Right lobe of liver (tissue), 4 donors: ENCODE measurements at regions not wholly inside any gene's neighbourhood (a gene's known extent, or its start where the extent isn't known, plus 50 kb on each side); places are given as distances from the start of the nearest gene placed in this dataset.

Experiments
- POLR2A ChIP-seq: fragments of 450-650 bp; IDR thresholded peaks from one replicate; pipeline ENCODE4 v1.6.1; 2017; ENCODE audit warnings: antibody characterized with exemption, mild to moderate bottlenecking
- TF ChIP-seq, protein P1 (sequence below), 4 donors: fragments of 200-600 bp in 3 of 4; fragments of 450-650 bp in 1 of 4; IDR thresholded peaks; one replicate each; pipeline versions ENCODE4 v1.5.1 to v1.8.0; 2016 to 2022; ENCODE audit warnings: antibody characterized with exemption in 4 of 4, mild to moderate bottlenecking in 2 of 4
- donor health status: DM: no; HTN: no; CAD: no.
- donor health status: DM: no; HTN: no; CAD: no.
- donor health status: DM: no; HTN: yes; CAD: no.

DNA sequence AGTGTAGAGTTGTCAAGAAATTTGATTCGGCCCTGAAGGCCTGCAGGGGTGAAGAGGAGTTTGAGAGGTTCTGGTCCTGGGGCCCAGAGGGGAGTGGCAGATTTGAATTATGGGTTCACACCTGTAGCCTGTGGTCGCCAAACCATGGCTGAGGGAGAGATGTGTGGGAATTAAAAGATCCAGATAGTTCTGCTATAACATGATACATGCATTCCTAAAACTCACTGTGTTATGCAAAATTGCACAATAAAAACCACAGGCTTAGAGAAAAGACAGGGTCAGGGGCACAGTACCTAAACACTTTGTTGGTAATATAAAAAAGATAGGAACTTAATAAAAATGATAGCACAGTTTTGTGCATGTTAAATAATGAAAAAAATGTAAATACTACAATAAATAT lies 106.2 kb downstream of the TMEM30B start:
- TF ChIP-seq, protein P1, sequence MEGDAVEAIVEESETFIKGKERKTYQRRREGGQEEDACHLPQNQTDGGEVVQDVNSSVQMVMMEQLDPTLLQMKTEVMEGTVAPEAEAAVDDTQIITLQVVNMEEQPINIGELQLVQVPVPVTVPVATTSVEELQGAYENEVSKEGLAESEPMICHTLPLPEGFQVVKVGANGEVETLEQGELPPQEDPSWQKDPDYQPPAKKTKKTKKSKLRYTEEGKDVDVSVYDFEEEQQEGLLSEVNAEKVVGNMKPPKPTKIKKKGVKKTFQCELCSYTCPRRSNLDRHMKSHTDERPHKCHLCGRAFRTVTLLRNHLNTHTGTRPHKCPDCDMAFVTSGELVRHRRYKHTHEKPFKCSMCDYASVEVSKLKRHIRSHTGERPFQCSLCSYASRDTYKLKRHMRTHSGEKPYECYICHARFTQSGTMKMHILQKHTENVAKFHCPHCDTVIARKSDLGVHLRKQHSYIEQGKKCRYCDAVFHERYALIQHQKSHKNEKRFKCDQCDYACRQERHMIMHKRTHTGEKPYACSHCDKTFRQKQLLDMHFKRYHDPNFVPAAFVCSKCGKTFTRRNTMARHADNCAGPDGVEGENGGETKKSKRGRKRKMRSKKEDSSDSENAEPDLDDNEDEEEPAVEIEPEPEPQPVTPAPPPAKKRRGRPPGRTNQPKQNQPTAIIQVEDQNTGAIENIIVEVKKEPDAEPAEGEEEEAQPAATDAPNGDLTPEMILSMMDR (IDR thresholded peaks at IDR 0.05), result no peak
- TF ChIP-seq POLR2A, result no peak
